Right ventricle myocardium inferior (tissue), 1 donor: ENCODE measurements at regions not wholly inside any gene's neighbourhood (a gene's known extent, or its start where the extent isn't known, plus 50 kb on each side); places are given as distances from the start of the nearest gene placed in this dataset.

Source experiments
- ATAC-seq: fragments of 200-7000 bp; cut with Tn5 transposase; one replicate; pipeline ENCODE4 v1.9.1; 2020; ENCODE audit warnings: mild to moderate bottlenecking, moderate library complexity
- DNase-seq: peaks from one replicate; pipeline ENCODE4 v3.0.0; 2021; ENCODE audit errors: missing footprints
- intact Hi-C: fragments of 100-400 bp; cut with DNase I; formaldehyde crosslinking; loops from one replicate; pipeline ENCODE4 v1.11.0; 2022
- donor health status: DM: no; HTN: yes; CAD: no; lungs with severe emphysema.

- DNase-seq (no peak), ATAC-seq (no peak)
- intact Hi-C loops, result no loop called here
Measured at GRCh38 chr1:37391211-37392011, 83.0 kb upstream of the ZC3H12A start.

- ATAC-seq, result no peak
- intact Hi-C loops, result no loop called here
- no peak for DNase-seq
Measured at GRCh38 chr1:37392051-37392450, 82.3 kb upstream of the ZC3H12A start.

DNA sequence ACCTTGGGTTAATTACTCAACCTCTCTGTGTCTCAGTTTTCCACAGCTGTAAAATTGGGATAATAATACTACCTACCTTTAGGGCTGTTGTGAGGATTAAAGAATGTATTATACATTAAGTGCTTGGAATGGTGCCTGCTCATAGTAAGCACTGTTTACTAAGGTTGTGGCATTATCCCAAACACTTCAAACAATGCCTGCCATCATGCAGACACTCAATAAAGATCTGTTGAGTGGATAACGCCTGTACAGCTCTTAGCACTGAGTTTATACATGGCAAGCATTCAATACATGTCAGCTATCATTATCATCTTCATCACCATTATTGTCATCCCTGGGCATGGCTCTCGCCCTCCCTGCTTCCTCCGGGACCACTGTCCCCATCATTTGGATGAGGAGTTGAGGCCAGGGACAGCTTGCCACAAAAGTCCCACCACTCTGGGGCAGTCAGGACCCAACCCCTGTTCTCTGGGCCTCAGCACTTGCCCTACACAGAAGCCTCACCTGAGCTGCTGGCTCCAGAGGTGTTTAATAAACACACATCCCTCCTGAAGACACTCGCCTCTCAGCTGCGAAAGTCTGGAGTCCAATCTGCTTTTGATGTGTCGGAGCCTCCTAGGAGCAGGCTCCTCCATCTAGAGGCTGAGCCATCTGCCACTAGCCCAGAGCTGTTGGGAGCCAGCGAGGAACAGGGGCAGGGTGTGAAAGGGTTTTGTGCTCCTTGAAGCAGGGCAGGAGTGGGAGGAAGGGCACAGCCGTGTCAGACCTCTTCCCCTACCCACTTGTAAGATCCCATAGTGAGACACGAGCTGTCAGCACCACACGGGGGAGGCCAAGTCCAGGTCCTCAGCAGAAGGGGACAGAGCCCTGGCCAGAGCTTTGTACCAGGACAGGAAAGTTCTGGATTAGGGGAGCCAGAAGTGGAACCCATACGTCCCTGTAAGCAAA lies 80.9 kb upstream of the ZC3H12A start:
- ATAC-seq (no peak), DNase-seq (no peak)
- intact Hi-C loops, result no loop called here

DNA sequence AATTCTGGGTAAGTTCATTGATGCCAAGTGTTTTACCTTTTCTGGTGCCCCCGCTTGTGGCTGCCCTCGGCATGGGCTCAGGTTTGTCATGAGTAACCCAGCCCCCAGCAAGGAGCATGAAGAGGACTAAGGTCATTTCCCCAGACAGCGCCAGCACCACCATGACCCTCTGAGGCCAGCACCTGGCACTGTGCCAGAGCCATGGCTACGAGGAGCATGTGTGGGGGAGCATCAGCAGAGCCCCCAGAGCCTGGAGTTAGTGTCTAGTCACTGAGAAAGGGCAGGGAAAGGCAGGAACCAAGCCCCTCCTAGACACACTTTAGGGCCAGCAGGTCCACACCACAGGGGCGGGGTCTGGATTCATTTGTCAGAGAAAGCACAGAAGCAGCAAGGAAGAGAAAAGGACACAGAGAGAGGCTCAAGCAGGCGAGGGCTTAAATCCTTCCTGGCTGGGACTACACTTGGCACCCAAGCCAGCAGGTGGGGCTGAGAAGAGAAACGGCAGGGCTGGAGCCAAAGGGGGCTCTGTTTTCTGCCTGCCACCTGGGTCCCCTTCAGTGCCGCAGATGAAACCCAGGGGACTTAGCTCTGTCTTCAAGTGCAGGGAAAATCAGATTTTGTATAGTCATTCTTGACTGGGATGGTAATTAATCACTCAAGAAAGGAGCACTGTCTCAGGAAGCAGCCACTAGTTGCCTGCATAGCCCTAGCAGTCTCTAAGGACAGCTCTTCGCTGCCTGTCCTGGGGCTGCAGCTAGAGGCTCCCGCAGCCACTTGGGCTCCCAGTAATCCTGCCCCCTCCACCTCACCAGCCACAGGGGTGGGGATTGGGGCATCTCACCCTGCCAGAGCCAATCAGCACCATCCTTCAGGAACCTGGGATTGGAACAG lies 79.6 kb upstream of the ZC3H12A start:
- ATAC-seq, result no peak
- intact Hi-C loops, result no loop called here
- no peak for DNase-seq

DNA sequence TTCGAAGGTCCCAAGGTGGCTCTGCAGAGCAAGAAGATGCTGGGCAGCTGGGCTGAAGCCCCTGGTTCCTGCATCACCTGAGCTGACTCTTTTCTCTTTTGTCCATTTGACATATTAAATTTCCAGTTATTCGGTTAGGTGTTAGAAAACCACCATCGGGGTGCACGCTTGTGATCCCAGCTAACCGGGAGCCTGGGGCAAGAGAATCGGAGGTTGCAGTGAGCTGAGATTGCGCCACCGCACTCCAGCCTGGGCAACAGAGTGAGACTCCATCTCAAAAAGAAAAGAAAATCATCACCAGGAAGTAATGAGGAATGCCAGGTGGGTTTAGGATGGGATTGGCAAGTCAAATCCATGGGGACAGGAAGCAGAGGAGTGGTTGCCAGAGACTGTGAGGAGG lies 76.3 kb upstream of the ZC3H12A start:
- no peak for ATAC-seq
- no peak for DNase-seq
- intact Hi-C loops, result no loop called here

DNA sequence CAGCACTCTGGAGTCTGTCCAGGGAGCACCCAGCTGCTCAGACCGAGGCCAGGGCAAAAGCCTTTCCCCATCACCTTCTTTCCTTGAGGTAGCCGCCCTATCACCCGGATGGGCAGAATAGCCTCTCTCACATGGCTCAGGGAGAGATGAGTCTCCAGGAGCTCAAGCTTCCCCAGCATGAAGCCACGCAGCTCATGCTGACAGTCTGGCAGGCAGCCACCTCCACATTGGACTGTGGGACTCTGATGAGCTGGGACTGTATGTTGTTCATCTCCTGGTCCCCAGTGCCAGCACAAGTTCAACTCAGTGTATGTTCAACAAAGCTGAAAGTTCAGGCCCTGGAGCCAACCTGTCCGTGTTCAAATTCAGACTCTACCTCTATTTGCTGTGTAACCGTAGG lies 75.2 kb upstream of the ZC3H12A start:
- DNase-seq (no peak), ATAC-seq (no peak)
- intact Hi-C loops, result no loop called here

DNA sequence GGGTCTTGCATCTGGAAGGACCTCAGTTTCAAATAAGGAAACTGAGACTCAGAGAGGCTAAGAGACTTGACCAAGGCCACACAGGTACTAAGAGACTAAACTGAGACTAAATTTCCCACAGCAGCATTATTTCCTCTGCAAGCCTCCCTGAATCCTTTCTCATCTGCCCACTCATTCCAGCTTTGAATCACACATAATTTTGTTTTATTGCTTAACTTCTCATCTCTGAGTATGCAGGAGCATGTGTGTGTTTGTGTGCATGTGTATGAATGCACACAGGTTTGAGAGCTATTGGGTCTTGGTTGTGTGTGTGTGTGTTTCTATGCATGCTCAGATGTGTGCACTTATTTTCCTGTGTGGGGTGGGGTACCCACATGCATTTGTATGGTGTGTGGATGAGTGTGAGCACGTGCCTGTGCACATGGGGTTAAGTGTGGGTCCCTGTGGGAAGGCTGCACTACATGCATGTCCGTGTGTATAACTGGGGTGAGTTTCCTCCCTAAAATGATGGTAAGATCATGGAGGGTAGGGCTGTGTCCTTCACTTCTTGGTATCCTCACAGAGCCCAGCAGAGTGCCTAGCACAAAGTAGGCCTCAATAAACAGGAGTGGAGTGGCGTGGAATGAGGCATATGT lies 74.4 kb upstream of the ZC3H12A start:
- DNase-seq (no peak), ATAC-seq (no peak)
- intact Hi-C loops, result no loop called here

DNA sequence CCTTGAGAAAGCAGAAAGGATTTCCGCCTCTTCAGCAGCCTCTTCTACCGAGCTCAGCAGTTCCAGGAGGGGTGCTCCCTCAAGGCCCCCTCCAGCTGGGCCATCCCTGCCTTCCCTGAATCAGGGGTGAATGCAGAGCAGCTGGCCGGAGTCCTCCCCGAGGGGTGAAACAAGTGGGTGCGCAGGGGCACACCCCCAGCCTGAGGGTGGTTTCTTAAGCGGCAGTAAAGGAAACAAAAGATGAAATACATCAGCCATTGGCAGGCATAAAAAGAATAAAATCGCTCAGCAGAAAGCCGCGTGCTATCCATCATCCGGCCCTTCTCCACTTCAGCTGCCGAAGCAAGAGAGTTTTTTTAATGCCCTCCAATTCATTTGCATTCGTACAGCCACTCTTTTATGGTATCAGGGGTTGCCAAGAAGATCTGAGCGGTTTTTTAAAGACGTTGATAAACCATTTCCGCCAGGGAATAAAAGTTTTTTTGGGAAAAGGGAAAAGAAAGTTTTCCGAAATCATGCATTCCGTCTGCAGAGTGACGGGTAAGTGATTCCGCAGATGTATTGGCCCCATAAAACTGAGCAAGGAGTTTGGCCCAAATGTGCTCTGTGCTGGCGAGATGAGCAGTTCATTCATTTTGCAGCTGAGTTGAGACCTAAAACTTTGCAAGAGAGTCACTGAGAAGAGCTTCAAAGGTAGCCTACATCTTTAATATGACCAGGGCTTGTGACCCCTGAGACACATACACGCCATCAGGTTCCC lies 73.7 kb upstream of the ZC3H12A start:
- ATAC-seq, result no peak
- intact Hi-C loops, result no loop called here
- DNase-seq, result no peak

GRCh38 chr1:37403166-37403565 lies 71.2 kb upstream of the ZC3H12A start:
- DNase-seq, result no peak
- no peak for ATAC-seq
- intact Hi-C loops, result no loop called here

GRCh38 chr1:37404711-37405110 lies 69.7 kb upstream of the ZC3H12A start:
- intact Hi-C loops, result no loop called here
- ATAC-seq (no peak), DNase-seq (no peak)

- ATAC-seq (no peak), DNase-seq (no peak)
- intact Hi-C loops, result no loop called here
Measured at GRCh38 chr1:37410105-37410504, 64.3 kb upstream of the ZC3H12A start.

- no peak for ATAC-seq
- intact Hi-C loops, result no loop called here
- no peak for DNase-seq
Measured at GRCh38 chr1:37410815-37411214, 63.6 kb upstream of the ZC3H12A start.

DNA sequence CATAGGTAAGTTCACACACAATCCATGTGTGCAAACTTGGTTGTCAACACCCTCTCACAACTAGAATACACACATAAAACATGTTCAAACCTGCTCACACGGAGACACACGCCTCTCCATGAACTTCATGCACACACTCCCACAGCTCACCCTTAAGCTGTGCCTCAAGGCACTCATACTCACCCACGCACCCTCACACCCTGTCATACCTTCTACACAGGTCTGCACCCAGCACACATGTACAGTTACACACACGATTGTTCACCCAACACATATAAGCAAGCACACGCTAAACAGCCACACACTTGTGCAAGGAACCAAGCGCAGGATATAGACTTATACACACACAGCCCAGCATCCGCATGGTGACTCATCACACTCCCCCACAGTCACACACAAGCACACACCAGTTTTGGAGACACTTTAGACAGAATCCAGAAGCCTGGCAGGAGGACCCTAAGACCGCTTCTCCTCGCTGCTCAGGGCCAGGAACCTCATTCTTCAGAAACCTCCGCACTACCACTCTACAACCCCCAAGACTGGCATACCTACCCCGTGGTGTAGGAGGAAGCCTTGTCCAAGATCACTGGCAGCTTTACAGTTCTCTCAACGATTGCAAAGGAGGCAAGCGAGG lies 58.7 kb upstream of the ZC3H12A start:
- intact Hi-C loops, result no loop called here
- ATAC-seq, result no peak
- no peak for DNase-seq

- ATAC-seq, result peak; percentile 42
- no peak for DNase-seq
- intact Hi-C loops, result no loop called here
Measured at GRCh38 chr1:37420456-37420855, 53.9 kb upstream of the ZC3H12A start.

DNA sequence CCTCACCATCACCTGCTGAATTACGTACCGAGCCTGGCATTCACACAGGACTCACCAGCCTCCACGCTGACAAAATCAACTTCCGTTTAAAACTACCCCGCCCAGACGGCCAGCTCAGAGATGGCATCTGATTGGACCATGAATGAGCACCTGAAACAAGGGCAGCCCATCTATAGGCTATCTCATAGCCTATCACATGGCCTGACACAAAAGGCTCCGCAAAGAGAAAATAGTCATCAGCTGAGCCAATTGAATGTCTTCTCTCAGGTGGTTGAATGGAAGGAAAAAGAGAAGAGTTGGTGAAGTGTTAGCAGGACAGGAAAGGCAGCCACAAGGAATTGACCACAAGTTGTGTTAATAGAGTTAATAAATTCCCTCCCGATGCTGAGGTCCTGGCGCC lies 50.6 kb upstream of the ZC3H12A start:
- no peak for ATAC-seq
- no peak for DNase-seq

DNA sequence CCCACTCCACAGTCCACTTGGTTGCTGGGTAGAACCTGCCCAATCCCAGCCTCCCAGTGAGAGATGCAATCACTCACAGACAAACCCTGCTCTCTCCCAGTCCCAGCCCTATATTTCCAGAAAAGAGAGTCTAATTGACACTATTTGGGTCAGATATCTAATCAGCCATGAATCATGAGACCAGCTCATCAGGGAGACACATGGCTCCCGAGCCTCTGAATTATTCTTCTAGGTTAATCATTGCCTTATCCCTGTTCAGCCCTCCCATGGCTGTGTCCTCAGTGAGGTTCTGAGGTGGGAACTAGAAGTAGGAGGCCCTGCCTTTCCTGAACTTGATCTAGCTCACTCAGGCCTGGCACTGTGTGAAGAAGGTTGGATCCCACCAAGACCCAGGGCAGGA lies 49.9 kb upstream of the ZC3H12A start:
- DNase-seq (no peak), ATAC-seq (no peak)
- intact Hi-C loops, result no loop called here

More for the DNA sequence above, 50.6 kb upstream of the ZC3H12A start:
- intact Hi-C loops, result no loop called here
